Glutamatergic neuron (in vitro differentiated cells): ENCODE measurements at regions not wholly inside any gene's neighbourhood (a gene's known extent, or its start where the extent isn't known, plus 50 kb on each side); places are given as distances from the start of the nearest gene placed in this dataset.

Source experiments
- DNase-seq: peaks from one replicate; pipeline ENCODE4 v3.0.0; 2022
- H3K27ac Mint-ChIP-seq: one replicate; pipeline ENCODE4 v1.8.0; 2020; ENCODE audit warnings: mild to moderate bottlenecking, mixed read lengths, inconsistent platforms; ENCODE audit not compliant: unreplicated experiment
- H3K27me3 Mint-ChIP-seq: one replicate; pipeline ENCODE4 v1.8.0; 2020; ENCODE audit warnings: mild to moderate bottlenecking, moderate library complexity, mixed read lengths, inconsistent platforms; ENCODE audit not compliant: unreplicated experiment
- H3K36me3 Mint-ChIP-seq: one replicate; pipeline ENCODE4 v1.8.0; 2020; ENCODE audit warnings: mild to moderate bottlenecking, mixed read lengths, inconsistent platforms; ENCODE audit not compliant: unreplicated experiment
- H3K4me1 Mint-ChIP-seq: one replicate; pipeline ENCODE4 v1.8.0; 2020; ENCODE audit warnings: mild to moderate bottlenecking, low read depth, mixed read lengths, inconsistent platforms; ENCODE audit not compliant: unreplicated experiment
- H3K4me3 Mint-ChIP-seq: one replicate; pipeline ENCODE4 v1.8.0; 2020; ENCODE audit warnings: mild to moderate bottlenecking, mixed read lengths, inconsistent platforms; ENCODE audit not compliant: unreplicated experiment
- H3K9me3 Mint-ChIP-seq: one replicate; pipeline ENCODE4 v1.8.0; 2020; ENCODE audit warnings: mild to moderate bottlenecking, moderate library complexity, mixed read lengths, inconsistent platforms; ENCODE audit not compliant: unreplicated experiment
- TF ChIP-seq, protein P1 (sequence below): fragments of 200-600 bp; sonication (generic); IDR thresholded peaks from one replicate; pipeline ENCODE4 v1.5.0; 2021; ENCODE audit not compliant: partially characterized antibody, unreplicated experiment

- no peak for DNase-seq
- Mint-ChIP-seq H3K9me3 (peaks cover 3% of the 10 kb centered on the region), H3K27ac (no peak overlapping the region), H3K36me3 (peaks cover 4% of the 10 kb centered on the region), H3K4me3 (no peak overlapping the region), H3K27me3 (peaks cover 2% of the 10 kb centered on the region), H3K4me1 (no peaks in the 10 kb centered on the region)
- TF ChIP-seq, protein P1, sequence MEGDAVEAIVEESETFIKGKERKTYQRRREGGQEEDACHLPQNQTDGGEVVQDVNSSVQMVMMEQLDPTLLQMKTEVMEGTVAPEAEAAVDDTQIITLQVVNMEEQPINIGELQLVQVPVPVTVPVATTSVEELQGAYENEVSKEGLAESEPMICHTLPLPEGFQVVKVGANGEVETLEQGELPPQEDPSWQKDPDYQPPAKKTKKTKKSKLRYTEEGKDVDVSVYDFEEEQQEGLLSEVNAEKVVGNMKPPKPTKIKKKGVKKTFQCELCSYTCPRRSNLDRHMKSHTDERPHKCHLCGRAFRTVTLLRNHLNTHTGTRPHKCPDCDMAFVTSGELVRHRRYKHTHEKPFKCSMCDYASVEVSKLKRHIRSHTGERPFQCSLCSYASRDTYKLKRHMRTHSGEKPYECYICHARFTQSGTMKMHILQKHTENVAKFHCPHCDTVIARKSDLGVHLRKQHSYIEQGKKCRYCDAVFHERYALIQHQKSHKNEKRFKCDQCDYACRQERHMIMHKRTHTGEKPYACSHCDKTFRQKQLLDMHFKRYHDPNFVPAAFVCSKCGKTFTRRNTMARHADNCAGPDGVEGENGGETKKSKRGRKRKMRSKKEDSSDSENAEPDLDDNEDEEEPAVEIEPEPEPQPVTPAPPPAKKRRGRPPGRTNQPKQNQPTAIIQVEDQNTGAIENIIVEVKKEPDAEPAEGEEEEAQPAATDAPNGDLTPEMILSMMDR: no peak
Measured at GRCh38 chr6:87860902-87861301, 158.9 kb upstream of the AKIRIN2 start.

DNA sequence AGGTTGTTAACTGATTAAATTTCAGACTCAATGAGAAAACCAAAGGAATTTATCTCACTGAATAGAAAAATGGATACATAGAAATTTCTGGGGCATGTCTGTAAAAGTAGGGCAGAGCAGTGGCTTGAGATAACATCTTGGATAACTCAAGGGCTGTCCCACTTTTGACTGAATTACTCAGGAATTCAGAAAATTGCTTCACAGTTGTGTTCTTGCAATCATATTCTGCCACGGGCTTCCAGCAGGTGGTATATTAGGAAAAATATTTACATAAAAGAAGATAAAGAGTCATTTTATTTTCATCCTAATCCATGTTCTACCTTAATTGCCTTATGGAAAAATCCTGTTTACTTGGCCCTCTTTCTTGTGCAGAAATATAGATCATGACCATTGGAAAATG lies 156.4 kb upstream of the AKIRIN2 start:
- Mint-ChIP-seq H3K4me3 (no peak overlapping the region), H3K4me1 (no peaks in the 10 kb centered on the region), H3K27ac (no peak overlapping the region), H3K27me3 (peaks cover 2% of the 10 kb centered on the region), H3K9me3 (peaks cover 3% of the 10 kb centered on the region), H3K36me3 (peaks cover 4% of the 10 kb centered on the region)
- TF ChIP-seq, protein P1: no peak
- DNase-seq: no peak

DNA sequence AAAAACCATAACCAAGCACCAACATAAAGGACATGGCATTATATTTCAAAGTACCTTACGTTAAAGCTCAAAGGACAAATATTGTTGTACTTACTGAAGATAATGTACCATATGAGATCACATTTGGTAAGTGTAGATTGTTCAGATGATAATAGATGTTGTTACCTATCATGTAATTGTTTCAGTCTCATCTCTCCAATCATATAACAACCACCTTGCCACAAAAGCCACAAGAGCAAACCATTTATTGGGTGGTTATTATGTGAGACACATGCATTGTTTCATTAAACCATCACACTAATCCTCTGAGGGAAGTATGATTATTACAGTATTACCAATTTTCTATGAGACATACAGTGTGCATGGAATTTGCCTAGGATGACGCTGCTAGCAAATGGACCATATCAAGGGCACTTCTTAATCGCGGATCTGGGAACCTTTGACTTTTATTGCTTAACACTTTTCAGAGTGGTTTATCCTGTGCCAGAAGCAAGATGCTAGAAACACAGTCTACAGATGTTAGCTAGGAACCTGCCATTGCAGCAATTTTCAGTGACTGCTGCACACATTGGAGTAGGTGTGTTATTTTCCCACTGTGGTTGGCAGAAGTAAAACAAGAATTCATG lies 149.8 kb upstream of the AKIRIN2 start:
- H3K27ac Mint-ChIP-seq: no peak overlapping the region
- no peaks in the 10 kb centered on the region for H3K9me3 Mint-ChIP-seq
- H3K4me1 Mint-ChIP-seq: peaks cover 5% of the 10 kb centered on the region
- H3K4me3 Mint-ChIP-seq: no peak overlapping the region
- H3K36me3 Mint-ChIP-seq: no peaks in the 10 kb centered on the region
- no peak for DNase-seq
- no peaks in the 10 kb centered on the region for H3K27me3 Mint-ChIP-seq
- TF ChIP-seq, protein P1: no peak

DNA sequence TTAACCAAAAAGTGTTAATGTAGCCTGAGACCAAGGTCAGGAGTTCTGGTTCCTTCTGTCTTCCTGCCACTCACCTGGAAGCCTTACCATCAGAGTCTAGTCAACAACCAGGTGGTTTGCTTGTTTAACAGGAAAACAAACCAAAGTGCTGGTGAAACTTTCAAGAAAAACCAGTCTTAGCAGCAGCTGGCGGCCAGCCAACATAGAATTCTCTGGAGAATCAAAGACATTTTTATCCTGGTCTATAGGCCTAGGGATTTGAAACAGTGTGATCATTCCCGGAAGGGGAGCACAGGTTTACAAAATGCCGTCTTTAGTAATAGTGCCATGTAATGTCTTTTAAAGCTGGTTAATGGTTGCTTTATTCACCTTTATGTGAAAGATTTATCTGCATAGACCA lies 146.6 kb upstream of the AKIRIN2 start:
- no peak overlapping the region for H3K4me3 Mint-ChIP-seq
- H3K9me3 Mint-ChIP-seq: no peaks in the 10 kb centered on the region
- H3K27ac Mint-ChIP-seq: no peak overlapping the region
- peaks cover 5% of the 10 kb centered on the region for H3K4me1 Mint-ChIP-seq
- H3K36me3 Mint-ChIP-seq: no peaks in the 10 kb centered on the region
- H3K27me3 Mint-ChIP-seq: peaks cover 1% of the 10 kb centered on the region
- TF ChIP-seq, protein P1: no peak
- peak; percentile 32 for DNase-seq

DNA sequence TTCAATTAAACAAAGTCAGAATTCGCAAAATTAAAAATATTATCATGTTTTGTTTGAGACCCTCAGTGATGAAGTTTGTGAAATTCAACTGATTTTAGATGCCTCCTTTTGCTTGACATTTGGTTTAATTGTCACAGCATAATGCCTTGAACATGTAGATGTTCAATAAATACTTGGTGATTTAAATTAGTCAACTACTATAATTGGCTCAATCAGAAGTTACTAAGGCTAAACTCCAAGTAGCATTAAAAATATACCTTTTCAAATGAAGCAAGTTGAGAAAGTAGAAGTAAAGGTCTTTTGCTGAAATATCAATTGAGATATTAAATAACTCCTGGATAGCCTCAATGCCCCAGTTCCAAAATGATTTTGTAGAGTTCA lies 145.8 kb upstream of the AKIRIN2 start:
- no peak overlapping the region for H3K4me3 Mint-ChIP-seq
- H3K36me3 Mint-ChIP-seq: no peaks in the 10 kb centered on the region
- TF ChIP-seq, protein P1: no peak
- H3K9me3 Mint-ChIP-seq: no peaks in the 10 kb centered on the region
- no peak for DNase-seq
- no peak overlapping the region for H3K27ac Mint-ChIP-seq
- H3K27me3 Mint-ChIP-seq: peaks cover 1% of the 10 kb centered on the region
- peaks cover 5% of the 10 kb centered on the region for H3K4me1 Mint-ChIP-seq
